ENCODE measurements at regions not wholly inside any gene's neighbourhood (a gene's known extent, or its start where the extent isn't known, plus 50 kb on each side); places are given as distances from the start of the nearest gene placed in this dataset.

- no peak for DNase-seq
- no peaks in the 10 kb centered on the region for H3K79me2 ChIP-seq (ENCODE audit: control insufficient read depth, insufficient read depth, low read length)
- intact Hi-C loops (cut with micrococcal nuclease), result no loop called here
- POLR2A ChIA-PET, result no interaction called here
- H4K20me1 ChIP-seq (ENCODE audit: control insufficient read depth, insufficient read depth, low read length, poor library complexity, severe bottlenecking), result no peaks in the 10 kb centered on the region
- 88% methylated on average over 5 of the region's 7 CpGs for WGBS (ENCODE audit: insufficient coverage)
- no peaks in the 10 kb centered on the region for H3K36me3 ChIP-seq (replicated peaks in 1 of 2; ENCODE audit: control extremely low read depth in 1 of 2, control insufficient read depth in 1 of 2, extremely low read depth in 1 of 2, insufficient read depth in 2 of 2, low read length in 1 of 2)
- Mint-ChIP-seq H3K4me3 (no peak overlapping the region), H3K27me3 (peaks cover 24% of the 10 kb centered on the region), H3K9me3 (ENCODE audit: insufficient read depth) (no peaks in the 10 kb centered on the region), H3K4me1 (no peaks in the 10 kb centered on the region), H3K27ac (no peak overlapping the region)
- peaks cover 0 to 8% (median 0%) of the 10 kb centered on the region in 3 donors for H3K9me3 ChIP-seq (ENCODE audit: control extremely low read depth in 1 of 3, control insufficient read depth in 2 of 3, insufficient read depth in 1 of 3, low read length in 2 of 3)
- no peak for TF ChIP-seq CTCF (IDR thresholded peaks at IDR 0.05)
- no peak for TF ChIP-seq EZH2 (IDR thresholded peaks at IDR 0.05; ENCODE audit: borderline replicate concordance, insufficient read depth, low read depth, low read length, poor library complexity, severe bottlenecking)
- H3K27ac ChIP-seq (ENCODE audit: low read length in 2 of 2), result no peak overlapping the region
- CTCF ChIA-PET, result no interaction called here
- no peak overlapping the region for H2AFZ ChIP-seq (ENCODE audit: insufficient read depth, low read depth, low read length, poor library complexity, severe bottlenecking)
- no peak overlapping the region for H3K4me2 ChIP-seq (replicated peaks; ENCODE audit: low read depth, low read length, poor library complexity, severe bottlenecking)
- peaks cover 0 to 4% (median 0%) of the 10 kb centered on the region in 4 experiments for H3K27me3 ChIP-seq (replicated peaks in 1 of 4; ENCODE audit: control extremely low read depth in 1 of 4, control insufficient read depth in 3 of 4, insufficient read depth in 4 of 4, low read length in 3 of 4)
- no peak for ATAC-seq (ENCODE audit: low read depth)
- H3K9ac ChIP-seq (ENCODE audit: low read length), result no peak overlapping the region
- no peaks in the 10 kb centered on the region for H3K4me1 ChIP-seq (ENCODE audit: control insufficient read depth in 2 of 2, insufficient read depth in 2 of 2, low read length in 2 of 2)
- no peak overlapping the region for H3K4me3 ChIP-seq (ENCODE audit: control extremely low read depth in 1 of 5, extremely low read depth in 1 of 5, insufficient read depth in 1 of 5, low read depth in 2 of 5, low read length in 4 of 5)
Observed at GRCh38 chr2:120517751-120518469, 172.0 kb downstream of the INHBB start.

- no peaks in the 10 kb centered on the region for H3K4me1 ChIP-seq (ENCODE audit: control insufficient read depth in 2 of 2, insufficient read depth in 2 of 2, low read length in 2 of 2)
- Mint-ChIP-seq H3K27me3 (peaks cover 31% of the 10 kb centered on the region), H3K9me3 (ENCODE audit: insufficient read depth) (no peaks in the 10 kb centered on the region), H3K4me1 (no peaks in the 10 kb centered on the region), H3K27ac (no peak overlapping the region), H3K4me3 (no peak overlapping the region)
- no peak overlapping the region for H3K4me2 ChIP-seq (replicated peaks; ENCODE audit: low read depth, low read length, poor library complexity, severe bottlenecking)
- no peak overlapping the region for H3K27ac ChIP-seq (ENCODE audit: low read length in 2 of 2)
- ATAC-seq (ENCODE audit: low read depth) (no peak), DNase-seq (no peak)
- TF ChIP-seq EZH2 (IDR thresholded peaks at IDR 0.05; ENCODE audit: borderline replicate concordance, insufficient read depth, low read depth, low read length, poor library complexity, severe bottlenecking) (no peak), CTCF (IDR thresholded peaks at IDR 0.05) (no peak)
- ChIA-PET POLR2A (no interaction called here), CTCF (no interaction called here)
- H3K36me3 ChIP-seq (replicated peaks in 1 of 2; ENCODE audit: control extremely low read depth in 1 of 2, control insufficient read depth in 1 of 2, extremely low read depth in 1 of 2, insufficient read depth in 2 of 2, low read length in 1 of 2), result no peaks in the 10 kb centered on the region
- H3K27me3 ChIP-seq (replicated peaks in 1 of 4; ENCODE audit: control extremely low read depth in 1 of 4, control insufficient read depth in 3 of 4, insufficient read depth in 4 of 4, low read length in 3 of 4), result peaks cover 0 to 4% (median 0%) of the 10 kb centered on the region in 4 experiments
- H3K9me3 ChIP-seq (ENCODE audit: control extremely low read depth in 1 of 3, control insufficient read depth in 2 of 3, insufficient read depth in 1 of 3, low read length in 2 of 3), result peaks cover 0 to 8% (median 0%) of the 10 kb centered on the region in 3 donors
- no peaks in the 10 kb centered on the region for H4K20me1 ChIP-seq (ENCODE audit: control insufficient read depth, insufficient read depth, low read length, poor library complexity, severe bottlenecking)
- H3K9ac ChIP-seq (ENCODE audit: low read length), result no peak overlapping the region
- H3K79me2 ChIP-seq (ENCODE audit: control insufficient read depth, insufficient read depth, low read length), result no peaks in the 10 kb centered on the region
- WGBS (ENCODE audit: insufficient coverage), result 83% methylated on average over 5 of the region's 5 CpGs
- intact Hi-C loops (cut with micrococcal nuclease), result no loop called here
- H3K4me3 ChIP-seq (ENCODE audit: control extremely low read depth in 1 of 5, extremely low read depth in 1 of 5, insufficient read depth in 1 of 5, low read depth in 2 of 5, low read length in 4 of 5), result no peak overlapping the region
- no peak overlapping the region for H2AFZ ChIP-seq (ENCODE audit: insufficient read depth, low read depth, low read length, poor library complexity, severe bottlenecking)
Observed at GRCh38 chr2:120518819-120519218, 172.9 kb downstream of the INHBB start.

Measured in B cell (primary cell).